ENCODE measurements at regions not wholly inside any gene's neighbourhood (a gene's known extent, or its start where the extent isn't known, plus 50 kb on each side); places are given as distances from the start of the nearest gene placed in this dataset.
A peak's percentile ranks its signal among the peaks of the same experiment; 100 is the strongest.
"Not testable (repeated sequence)": the region's sequence is repeated elsewhere in the genome, so short reads cannot be mapped to it uniquely, and the experiment has no call there.

- DNase-seq, result no peak
These were observed 201.0 kb upstream of the NABP1 start for GRCh38 chr2:191476901-191477300.

DNA sequence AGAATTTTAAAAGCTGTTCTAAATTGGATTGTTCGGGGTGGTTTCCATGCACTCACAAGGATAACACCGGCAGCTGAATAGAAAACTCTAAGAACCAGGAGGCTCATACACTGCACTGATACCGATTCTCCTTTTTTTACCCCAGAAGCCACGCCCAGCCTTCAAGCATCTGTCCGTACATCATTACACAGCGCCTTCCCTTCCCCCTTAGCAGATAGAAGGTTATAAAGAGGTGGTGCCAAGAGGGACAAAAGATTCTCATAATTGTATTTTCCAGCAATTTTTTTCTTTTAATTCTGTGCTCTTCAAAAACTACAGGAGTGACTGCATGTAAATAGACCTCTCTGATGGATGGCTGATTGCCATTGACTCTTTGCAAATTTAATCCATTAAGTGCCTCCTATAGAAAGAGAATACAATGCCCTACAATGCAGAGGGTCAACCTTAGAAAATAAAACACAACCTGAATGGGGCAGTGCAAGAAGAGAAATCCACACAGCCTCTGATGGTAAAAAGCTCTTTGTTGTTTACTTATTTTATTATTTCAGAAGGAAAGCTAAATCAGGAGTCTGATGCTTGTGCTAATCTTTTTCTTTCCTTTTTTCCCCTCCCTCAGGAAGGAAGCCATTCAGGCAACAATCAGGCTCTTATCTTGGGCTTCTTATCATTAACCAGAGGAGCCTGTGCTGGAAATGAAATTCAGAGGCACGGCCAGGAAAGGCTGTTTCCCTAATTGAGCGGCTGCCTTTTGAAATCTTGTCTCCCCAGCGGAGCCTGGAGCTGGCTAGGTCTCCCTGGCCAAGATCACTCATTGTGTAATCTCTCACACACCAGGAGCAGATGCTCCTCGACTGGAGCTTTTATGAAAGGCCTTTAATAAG lies 198.9 kb upstream of the NABP1 start:
- DNase-seq, result no peak

- DNase-seq, result no peak
These were observed 198.3 kb upstream of the NABP1 start for GRCh38 chr2:191479680-191480023.

- no peak for DNase-seq
These were observed 196.4 kb upstream of the NABP1 start for GRCh38 chr2:191481305-191482070.

DNA sequence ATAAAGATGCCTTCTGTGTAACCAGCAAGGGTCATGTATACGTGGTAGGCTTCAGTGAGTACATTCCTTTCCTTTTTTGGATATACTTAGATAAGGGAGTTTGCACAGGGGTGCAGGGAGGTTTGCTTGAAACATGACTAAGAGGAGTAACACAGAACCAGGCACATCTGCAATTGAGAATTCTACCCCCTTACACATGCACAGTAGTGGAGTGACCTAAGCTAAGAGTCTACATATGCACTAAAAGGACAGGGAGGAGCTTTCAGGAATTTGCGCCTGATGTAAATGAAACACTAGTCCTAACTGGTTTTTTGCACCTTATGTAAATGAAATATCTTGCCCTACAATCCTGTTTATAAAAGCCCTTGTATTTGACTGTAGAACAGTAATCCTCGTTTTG lies 194.8 kb upstream of the NABP1 start:
- DNase-seq, result no peak

GRCh38 chr2:191486584-191487320 lies 191.2 kb upstream of the NABP1 start:
- DNase-seq, result peak; percentile 44

DNA sequence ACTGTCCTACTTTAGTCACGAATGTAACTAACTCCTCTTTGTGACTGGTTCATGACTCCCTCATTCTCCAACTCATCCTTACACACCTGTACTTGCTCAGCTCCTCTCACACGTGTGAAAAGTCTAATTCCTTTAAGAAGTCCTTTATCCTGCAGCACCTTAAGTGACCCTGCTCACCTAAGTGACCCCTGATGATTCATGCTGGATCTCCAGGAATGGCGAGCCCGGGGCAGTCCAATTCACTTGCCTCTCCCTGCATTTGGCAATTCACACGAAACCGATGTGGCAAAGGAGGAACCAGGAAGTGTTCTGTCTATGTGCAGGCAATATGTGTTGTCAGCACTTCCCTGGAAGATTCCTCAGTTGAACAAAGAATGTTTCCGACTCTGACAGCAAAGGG lies 189.8 kb upstream of the NABP1 start:
- DNase-seq, result no peak

DNA sequence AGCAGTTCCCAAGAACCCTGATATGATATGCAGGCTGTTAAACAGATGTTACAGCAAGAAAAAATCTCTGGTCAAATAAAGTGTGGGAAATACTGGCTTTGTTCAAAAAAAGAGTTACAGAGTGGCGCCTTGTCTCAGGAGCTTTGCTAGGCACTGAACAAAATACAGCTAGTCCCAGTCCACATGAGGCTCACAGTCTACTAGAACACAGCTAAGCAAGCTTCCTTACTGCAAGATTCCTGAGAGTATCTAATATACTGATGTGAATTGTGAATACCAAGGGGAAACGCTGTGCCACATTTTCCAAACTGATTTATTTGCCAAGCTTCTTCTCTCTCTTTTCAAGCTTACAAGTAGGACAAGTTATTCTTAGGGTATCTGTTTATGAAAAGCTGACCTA lies 188.8 kb upstream of the NABP1 start:
- no peak for DNase-seq

GRCh38 chr2:191496838-191497237 lies 181.1 kb upstream of the NABP1 start:
- DNase-seq, result no peak

DNA sequence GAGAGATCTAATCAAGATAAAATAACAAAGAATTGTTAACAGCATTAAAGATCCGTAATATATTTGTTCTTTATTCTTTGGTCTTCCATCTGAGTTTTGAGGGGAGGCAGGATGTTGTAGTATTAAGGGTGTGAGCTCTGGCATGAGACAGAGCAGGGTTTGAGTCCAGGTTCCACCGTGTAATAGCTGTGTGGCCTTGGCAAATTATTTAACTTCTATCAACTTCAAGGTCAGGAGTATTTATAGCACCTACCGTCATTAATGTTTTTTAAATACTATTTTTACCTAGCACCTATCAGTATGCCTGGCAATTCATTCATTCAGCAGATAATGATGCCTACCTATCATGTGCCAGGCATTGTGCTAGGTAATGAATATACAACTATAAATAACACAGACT lies 180.1 kb upstream of the NABP1 start:
- no peak for DNase-seq

DNA sequence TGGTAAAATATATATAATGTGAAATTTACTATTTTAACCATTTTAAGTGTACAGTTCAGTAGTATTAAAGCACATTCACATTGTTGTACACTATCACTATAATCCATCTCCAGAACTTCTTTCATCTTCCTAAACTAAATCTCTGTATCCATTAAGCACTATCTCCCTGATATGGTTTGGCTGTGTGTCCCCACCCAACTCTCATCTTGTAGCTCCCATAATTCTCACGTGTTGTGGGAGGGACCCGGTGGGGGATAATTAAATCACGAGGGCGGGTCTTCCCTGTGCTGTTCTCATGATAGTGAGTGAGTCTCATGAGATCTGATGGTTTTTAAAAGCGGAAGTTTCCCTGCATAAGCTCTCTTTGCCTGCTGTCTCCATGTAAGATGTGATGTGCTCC lies 178.9 kb upstream of the NABP1 start:
- no peak for DNase-seq

DNA sequence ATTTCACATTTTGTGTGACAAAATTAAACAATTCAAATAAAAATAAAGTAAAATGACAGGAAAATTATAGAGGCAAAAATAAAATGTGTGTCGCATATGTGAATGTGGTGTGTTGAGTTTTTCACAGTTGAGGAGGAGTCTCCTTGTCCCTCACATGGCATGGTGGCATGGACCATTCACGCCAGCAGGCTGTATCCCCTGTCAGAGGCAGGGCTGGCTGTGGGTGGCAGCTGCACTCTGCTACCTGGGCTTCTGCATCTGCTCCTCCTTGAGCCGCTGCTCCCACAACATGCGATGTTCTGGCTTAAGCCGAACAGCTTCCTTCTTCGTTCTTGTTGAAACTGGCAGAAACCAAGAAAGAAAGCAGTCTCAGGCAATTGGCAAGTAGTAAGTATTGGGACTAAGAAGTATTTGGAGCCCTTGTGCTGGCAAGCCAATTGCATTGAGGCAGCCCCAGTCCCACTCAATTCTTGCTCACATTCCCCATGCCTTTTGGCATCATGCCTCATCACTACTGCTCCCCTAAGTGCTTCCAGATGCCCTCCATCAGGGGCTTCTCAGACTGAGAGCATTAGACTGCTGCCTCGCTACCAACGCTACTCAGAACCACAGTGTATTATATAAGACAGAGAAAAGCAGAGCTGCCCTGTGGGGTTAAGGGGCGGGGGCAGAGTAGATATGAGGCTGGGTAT lies 177.9 kb upstream of the NABP1 start:
- DNase-seq, result no peak

GRCh38 chr2:191500566-191500883 lies 177.4 kb upstream of the NABP1 start:
- no peak for DNase-seq

- DNase-seq, result no peak
These were observed 176.9 kb upstream of the NABP1 start for GRCh38 chr2:191500884-191501560.

- no peak for DNase-seq
These were observed 176.3 kb upstream of the NABP1 start for GRCh38 chr2:191501561-191502168.

- no peak for DNase-seq
These were observed 171.4 kb upstream of the NABP1 start for GRCh38 chr2:191506515-191506914.

- DNase-seq, result not testable (repeated sequence)
These were observed 170.6 kb upstream of the NABP1 start for GRCh38 chr2:191507252-191507853.

- no peak for DNase-seq
These were observed 169.2 kb upstream of the NABP1 start for GRCh38 chr2:191508738-191509137.

GRCh38 chr2:191512216-191512835 lies 165.6 kb upstream of the NABP1 start:
- no peak for DNase-seq

- DNase-seq, result no peak
These were observed 165.1 kb upstream of the NABP1 start for GRCh38 chr2:191512874-191513273.

DNA sequence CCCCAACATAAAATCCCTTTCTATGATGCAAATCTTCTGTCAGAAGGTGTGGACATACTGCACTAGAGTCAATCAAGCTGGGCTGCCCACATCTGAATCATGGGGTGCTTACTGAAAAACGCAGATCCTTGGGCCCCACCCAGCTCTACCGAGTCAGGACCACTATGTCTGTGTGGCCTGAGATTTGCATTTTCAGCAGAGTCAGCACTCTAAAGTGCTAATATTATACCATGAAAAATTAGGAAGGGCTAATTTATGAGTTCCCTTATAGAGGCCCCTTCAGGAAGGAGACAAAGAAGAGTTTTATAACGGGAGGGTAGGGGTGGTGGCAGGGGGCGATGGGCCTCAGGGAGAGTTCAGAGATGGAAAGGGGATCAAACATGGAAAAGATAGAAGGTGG lies 163.3 kb upstream of the NABP1 start:
- no peak for DNase-seq

All from GOT3 (cell line).